AG09309 (cell line): ENCODE measurements at regions not wholly inside any gene's neighbourhood (a gene's known extent, or its start where the extent isn't known, plus 50 kb on each side); places are given as distances from the start of the nearest gene placed in this dataset.
A peak's percentile ranks its signal among the peaks of the same experiment; 100 is the strongest.

Source experiments
- DNase-seq: peaks from one replicate; pipeline ENCODE4 v3.0.0-alpha.2; 2010; ENCODE audit warnings: low read depth
- H3K4me3 ChIP-seq: 2 replicates; pipeline ENCODE4 v1.5.1; 2011; ENCODE audit warnings: mild to moderate bottlenecking, low read depth, low read length, moderate library complexity; ENCODE audit not compliant: control insufficient read depth
- CTCF ChIP-seq: IDR thresholded peaks from 2 replicates; pipeline ENCODE4 v1.5.1; 2011; ENCODE audit warnings: mild to moderate bottlenecking, low read depth, low read length, inconsistent platforms; ENCODE audit not compliant: insufficient read depth, control insufficient read depth; ENCODE audit errors: missing control alignments

GRCh38 chr13:67306742-67307141 is 76.6 kb upstream of the PCDH9 start:
- no peak overlapping the region for H3K4me3 ChIP-seq
- no peak for TF ChIP-seq CTCF
- no peak for DNase-seq

- TF ChIP-seq CTCF: no peak
- no peak for DNase-seq
- no peak overlapping the region for H3K4me3 ChIP-seq
Measured at GRCh38 chr13:67303661-67304333, 73.7 kb upstream of the PCDH9 start.

GRCh38 chr13:67299751-67300150 is 69.6 kb upstream of the PCDH9 start:
- DNase-seq: no peak
- TF ChIP-seq CTCF: no peak
- H3K4me3 ChIP-seq: no peak overlapping the region

- TF ChIP-seq CTCF: no peak
- DNase-seq: peak; percentile 18
- no peak overlapping the region for H3K4me3 ChIP-seq
Measured at GRCh38 chr13:67299072-67299635, 69.0 kb upstream of the PCDH9 start.

GRCh38 chr13:67298297-67298696 is 68.2 kb upstream of the PCDH9 start:
- no peak for DNase-seq
- no peak for TF ChIP-seq CTCF
- H3K4me3 ChIP-seq: no peak overlapping the region

GRCh38 chr13:67296511-67296910 is 66.4 kb upstream of the PCDH9 start:
- H3K4me3 ChIP-seq: no peak overlapping the region
- no peak for DNase-seq
- no peak for TF ChIP-seq CTCF
